ENCODE measurements at regions not wholly inside any gene's neighbourhood (a gene's known extent, or its start where the extent isn't known, plus 50 kb on each side); places are given as distances from the start of the nearest gene placed in this dataset.

DNA sequence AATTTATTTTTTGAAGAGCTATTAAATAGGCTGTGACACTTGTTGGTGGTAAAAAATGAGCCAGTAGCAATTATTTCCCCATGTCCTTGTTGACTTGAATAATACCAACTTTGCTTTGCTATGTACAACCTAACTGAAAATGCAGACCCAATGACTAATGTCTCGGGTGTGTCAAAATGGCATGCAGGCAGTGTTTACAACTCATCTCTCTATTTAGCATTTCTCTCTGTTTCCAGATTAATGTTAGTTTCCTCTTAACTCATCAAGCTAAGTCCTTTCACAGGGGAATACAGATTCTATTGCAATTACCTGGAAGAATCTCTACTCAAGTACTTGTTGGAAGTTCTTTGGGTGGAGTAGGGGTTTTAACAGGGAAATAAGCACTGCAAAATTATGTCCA lies 504.4 kb downstream of the BCKDHB start:
- ChIA-PET CTCF (interaction anchor here (0.6 kb wide), 1 partner anchor 59 kb away, joined by 3 read pairs; no protein-coding TSS in a partner anchor), RAD21 (ENCODE audit: low non-redundant PET in 1 of 2, low total read pairs in 2 of 2, uncharacterized antibody in 2 of 2, unreplicated experiment in 2 of 2) (no interaction called here), POLR2A (no interaction called here)
- Histone ChIP-seq H3K9me3 (ENCODE audit: control insufficient read depth in 1 of 2, insufficient read depth in 1 of 2, low read depth in 1 of 2, low read length in 2 of 2) (no peaks in the 10 kb centered on the region), H3K9me2 (ENCODE audit: insufficient read depth) (no peaks in the 10 kb centered on the region), H3K79me2 (ENCODE audit: insufficient read depth, low read length) (no peaks in the 10 kb centered on the region), H3K27ac (ENCODE audit: low read depth, low read length) (no peak overlapping the region), H4K20me1 (ENCODE audit: insufficient read depth) (no peaks in the 10 kb centered on the region), H3K36me3 (ENCODE audit: control insufficient read depth in 1 of 2, insufficient read depth in 2 of 2, low read length in 2 of 2) (no peaks in the 10 kb centered on the region), H3K9ac (ENCODE audit: low read length) (no peak overlapping the region), H3K4me3 (replicated peaks in 1 of 2; ENCODE audit: low read depth in 1 of 2, low read length in 2 of 2) (no peak overlapping the region), H3K4me2 (ENCODE audit: low read length) (peak overlapping the region; percentile 23; the same call in 1 of the 2 replicates), H2AFZ (ENCODE audit: low read depth, low read length, poor library complexity, severe bottlenecking) (peak overlapping the region; percentile 72), H3K4me1 (ENCODE audit: control insufficient read depth in 1 of 2, insufficient read depth in 2 of 2, low read length in 2 of 2) (peaks cover 0 to 24% of the 10 kb centered on the region in 2 experiments; a peak in 2 of 4 replicates), H3K27me3 (ENCODE audit: insufficient read depth, low read length) (no peaks in the 10 kb centered on the region)
- intact Hi-C loops (cut with micrococcal nuclease): no loop called here
- DNase-seq (ENCODE audit: low read depth, low spot score): no peak
- no TSS peak for BruUV-seq (replicated peaks)
- ATAC-seq: no peak
- TF ChIP-seq FOSL1 (IDR thresholded peaks at IDR 0.05; ENCODE audit: low read depth): peak; percentile 14; the same call in 1 of the 2 replicates
- TF ChIP-seq, protein P1, sequence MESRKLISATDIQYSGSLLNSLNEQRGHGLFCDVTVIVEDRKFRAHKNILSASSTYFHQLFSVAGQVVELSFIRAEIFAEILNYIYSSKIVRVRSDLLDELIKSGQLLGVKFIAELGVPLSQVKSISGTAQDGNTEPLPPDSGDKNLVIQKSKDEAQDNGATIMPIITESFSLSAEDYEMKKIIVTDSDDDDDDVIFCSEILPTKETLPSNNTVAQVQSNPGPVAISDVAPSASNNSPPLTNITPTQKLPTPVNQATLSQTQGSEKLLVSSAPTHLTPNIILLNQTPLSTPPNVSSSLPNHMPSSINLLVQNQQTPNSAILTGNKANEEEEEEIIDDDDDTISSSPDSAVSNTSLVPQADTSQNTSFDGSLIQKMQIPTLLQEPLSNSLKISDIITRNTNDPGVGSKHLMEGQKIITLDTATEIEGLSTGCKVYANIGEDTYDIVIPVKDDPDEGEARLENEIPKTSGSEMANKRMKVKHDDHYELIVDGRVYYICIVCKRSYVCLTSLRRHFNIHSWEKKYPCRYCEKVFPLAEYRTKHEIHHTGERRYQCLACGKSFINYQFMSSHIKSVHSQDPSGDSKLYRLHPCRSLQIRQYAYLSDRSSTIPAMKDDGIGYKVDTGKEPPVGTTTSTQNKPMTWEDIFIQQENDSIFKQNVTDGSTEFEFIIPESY (IDR thresholded peaks at IDR 0.05; ENCODE audit: extremely low read depth, insufficient replicate concordance, low read length): no peak
- TF ChIP-seq, protein P2, sequence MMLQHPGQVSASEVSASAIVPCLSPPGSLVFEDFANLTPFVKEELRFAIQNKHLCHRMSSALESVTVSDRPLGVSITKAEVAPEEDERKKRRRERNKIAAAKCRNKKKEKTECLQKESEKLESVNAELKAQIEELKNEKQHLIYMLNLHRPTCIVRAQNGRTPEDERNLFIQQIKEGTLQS (IDR thresholded peaks at IDR 0.05): no peak
- no peak for TF ChIP-seq TCF7L2 (IDR thresholded peaks at IDR 0.05; ENCODE audit: borderline replicate concordance, extremely low read depth, insufficient read depth, insufficient read length)

- BruUV-seq (replicated peaks): no TSS peak
- DNase-seq (ENCODE audit: low read depth, low spot score) (no peak), ATAC-seq (no peak)
- RAD21 ChIA-PET (ENCODE audit: low non-redundant PET in 1 of 2, low total read pairs in 2 of 2, uncharacterized antibody in 2 of 2, unreplicated experiment in 2 of 2): no interaction called here
- H3K27me3 ChIP-seq (ENCODE audit: insufficient read depth, low read length): no peaks in the 10 kb centered on the region
- no peaks in the 10 kb centered on the region for H3K79me2 ChIP-seq (ENCODE audit: insufficient read depth, low read length)
- H2AFZ ChIP-seq (ENCODE audit: low read depth, low read length, poor library complexity, severe bottlenecking): no peak overlapping the region
- no peak overlapping the region for H3K4me2 ChIP-seq (ENCODE audit: low read length)
- no peaks in the 10 kb centered on the region for H4K20me1 ChIP-seq (ENCODE audit: insufficient read depth)
- TF ChIP-seq POLR2A (IDR thresholded peaks at IDR 0.05; ENCODE audit: borderline replicate concordance, extremely low read depth, insufficient read depth, insufficient read length): no peak
- no peak for TF ChIP-seq CEBPB (IDR thresholded peaks at IDR 0.05; ENCODE audit: low read depth)
- no peak for TF ChIP-seq JUND (IDR thresholded peaks at IDR 0.05)
- H3K36me3 ChIP-seq (ENCODE audit: control insufficient read depth in 1 of 2, insufficient read depth in 2 of 2, low read length in 2 of 2): no peaks in the 10 kb centered on the region
- H3K27ac ChIP-seq (ENCODE audit: low read depth, low read length): no peak overlapping the region
- H3K9ac ChIP-seq (ENCODE audit: low read length): no peak overlapping the region
- POLR2A ChIA-PET: no interaction called here
- H3K9me2 ChIP-seq (ENCODE audit: insufficient read depth): no peaks in the 10 kb centered on the region
- H3K9me3 ChIP-seq (ENCODE audit: control insufficient read depth in 1 of 2, insufficient read depth in 1 of 2, low read depth in 1 of 2, low read length in 2 of 2): no peaks in the 10 kb centered on the region
- intact Hi-C loops (cut with micrococcal nuclease): loop anchor here (5.0 to 10.0 kb wide), 3 partner anchors 394 to 1143 kb away; partner anchors contain the start of gene TENT5A
- peaks cover 0 to 28% of the 10 kb centered on the region in 2 experiments; a peak in 2 of 4 replicates for H3K4me1 ChIP-seq (ENCODE audit: control insufficient read depth in 1 of 2, insufficient read depth in 2 of 2, low read length in 2 of 2)
- no peak overlapping the region for H3K4me3 ChIP-seq (replicated peaks in 1 of 2; ENCODE audit: low read depth in 1 of 2, low read length in 2 of 2)
- CTCF ChIA-PET: no interaction called here
Measured at GRCh38 chr6:80608881-80609280, 502.4 kb downstream of the BCKDHB start.
